ENCODE measurements at regions not wholly inside any gene's neighbourhood (a gene's known extent, or its start where the extent isn't known, plus 50 kb on each side); places are given as distances from the start of the nearest gene placed in this dataset.

DNA sequence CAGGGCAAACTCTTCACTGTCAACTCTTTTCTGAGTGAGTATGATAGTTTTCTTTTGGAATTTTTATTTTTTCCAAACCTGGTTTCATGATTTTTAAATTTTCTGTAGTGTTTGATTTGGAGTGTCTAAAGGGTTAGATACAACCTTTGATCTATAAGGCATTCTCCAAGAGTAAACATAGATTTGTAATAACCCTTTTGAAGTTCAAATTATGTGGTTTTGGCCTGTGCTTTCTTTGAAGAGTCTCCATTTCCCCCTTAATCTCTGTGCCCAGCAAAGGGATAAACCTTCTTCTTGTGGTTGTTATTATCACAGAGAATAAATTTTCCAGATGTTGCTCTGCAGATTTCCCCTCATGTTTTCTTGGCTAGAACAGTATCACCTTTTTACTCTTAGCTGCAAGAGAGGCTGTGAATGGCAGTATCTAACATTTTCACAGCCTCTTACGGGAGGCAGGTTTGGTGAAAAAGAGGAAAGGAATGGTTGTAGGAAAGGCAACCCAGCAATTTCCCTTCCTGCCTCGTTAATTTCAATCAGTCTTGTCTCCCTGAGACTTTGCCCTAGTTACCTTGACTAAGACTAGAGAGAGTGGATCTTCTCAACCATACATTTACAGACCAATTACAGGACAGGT is 83.3 kb upstream of the AKIRIN2 start:
- no peaks in the 10 kb centered on the region for H3K9me1 ChIP-seq (replicated peaks; ENCODE audit: control insufficient read depth, extremely low read depth, insufficient read depth, low read length)
- no peak overlapping the region for H3K4me2 ChIP-seq (ENCODE audit: insufficient read depth, low read length)
- H3K4me3 ChIP-seq (replicated peaks in 1 of 3; ENCODE audit: insufficient read depth in 1 of 3, low read depth in 1 of 3, low read length in 3 of 3), result no peak overlapping the region
- H3K27ac ChIP-seq (ENCODE audit: insufficient read depth, low read depth, low read length), result no peak overlapping the region
- no peaks in the 10 kb centered on the region for H3K79me2 ChIP-seq (ENCODE audit: control insufficient read depth, insufficient read depth, low read length)
- ChIA-PET POLR2A (no interaction called here), CTCF (no interaction called here)
- peaks cover 2 to 10% of the 10 kb centered on the region in 2 experiments for H3K27me3 ChIP-seq (ENCODE audit: control insufficient read depth in 2 of 2, insufficient read depth in 2 of 2, low read length in 2 of 2)
- H2AFZ ChIP-seq (ENCODE audit: low read depth, low read length), result no peak overlapping the region
- H3K9me3 ChIP-seq (replicated peaks; ENCODE audit: control insufficient read depth, insufficient read depth, low read length), result no peaks in the 10 kb centered on the region
- BruUV-seq (replicated peaks), result no TSS peak
- no peak for TF ChIP-seq CTCF (IDR thresholded peaks at IDR 0.05; ENCODE audit: extremely low read depth in 1 of 2, insufficient read depth in 1 of 2, low read depth in 1 of 2, low read length in 2 of 2)
- no peak for TF ChIP-seq GATA2 (IDR thresholded peaks at IDR 0.05; ENCODE audit: insufficient read depth, insufficient read length, low read depth, low read length)
- no peak for TF ChIP-seq MAX (IDR thresholded peaks at IDR 0.05; ENCODE audit: insufficient read depth, insufficient read length)
- TF ChIP-seq JUN (IDR thresholded peaks at IDR 0.05; ENCODE audit: borderline replicate concordance, insufficient read depth, insufficient read length, low read depth), result no peak
- TF ChIP-seq POLR2AphosphoS5 (IDR thresholded peaks at IDR 0.05; ENCODE audit: insufficient read depth, low read depth, low read length), result no peak
- TF ChIP-seq POLR2A (IDR thresholded peaks at IDR 0.05; ENCODE audit: low read depth, low read length), result no peak
- no peak for TF ChIP-seq FOS (IDR thresholded peaks at IDR 0.05; ENCODE audit: borderline replicate concordance, insufficient read depth, low read length)
- TF ChIP-seq EZH2 (IDR thresholded peaks at IDR 0.05; ENCODE audit: borderline replicate concordance, low read depth, low read length, severe bottlenecking), result no peak
- no peak for TF ChIP-seq MYC (IDR thresholded peaks at IDR 0.05; ENCODE audit: low read depth, low read length)
- no peak for FAIRE-seq
- no peaks in the 10 kb centered on the region for H3K36me3 ChIP-seq (ENCODE audit: control insufficient read depth in 2 of 2, extremely low read depth in 1 of 2, insufficient read depth in 2 of 2, low read length in 2 of 2)
- intact Hi-C loops (cut with micrococcal nuclease) (no loop called here), dilution Hi-C loops (cut with MboI; ENCODE audit: extremely low pct_ligation_motif_present, low sequenced_read_pairs) (no loop called here)
- no peak overlapping the region for H3K9ac ChIP-seq (replicated peaks; ENCODE audit: extremely low read depth, insufficient read depth, low read length)
- no peak for DNase-seq (ENCODE audit: low read depth, low spot score)
- H3K4me1 ChIP-seq (ENCODE audit: control insufficient read depth, extremely low read depth, insufficient read depth, low read length), result peaks cover 10% of the 10 kb centered on the region
- H4K20me1 ChIP-seq (replicated peaks; ENCODE audit: control insufficient read depth, extremely low read depth, insufficient read depth, low read length), result no peaks in the 10 kb centered on the region
